HL-60/S4 (cell line): ENCODE measurements at regions not wholly inside any gene's neighbourhood (a gene's known extent, or its start where the extent isn't known, plus 50 kb on each side); places are given as distances from the start of the nearest gene placed in this dataset.
"Not testable (repeated sequence)": the region's sequence is repeated elsewhere in the genome, so short reads cannot be mapped to it uniquely, and the experiment has no call there.

Experiments used
- in situ Hi-C: fragments of 300-500 bp; cut with MboI; formaldehyde crosslinking; loops from 2 replicates; pipeline ENCODE4 v1.14.3; 2022; ENCODE audit warnings: low sequenced_read_pairs

DNA sequence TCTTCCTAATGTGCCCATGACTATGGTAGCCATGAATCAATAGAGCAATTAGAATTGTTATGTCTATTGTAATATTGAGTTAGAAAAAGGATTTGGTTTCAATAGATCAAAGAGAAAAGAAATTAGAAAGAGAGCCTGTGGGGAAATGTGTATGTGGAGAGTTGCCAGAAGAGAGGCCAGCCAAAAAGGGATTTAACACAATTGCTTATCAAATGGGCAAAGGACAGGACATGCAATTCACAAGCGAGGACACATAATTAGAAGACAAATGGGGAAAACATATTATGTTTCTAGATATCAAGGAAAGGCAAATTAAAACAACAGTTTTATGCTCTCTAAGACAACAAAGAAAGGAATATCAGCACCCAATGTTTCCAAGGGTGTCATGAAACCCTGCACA is 403.2 kb upstream of the KLHL29 start:
- in situ Hi-C loops, result no loop called here

DNA sequence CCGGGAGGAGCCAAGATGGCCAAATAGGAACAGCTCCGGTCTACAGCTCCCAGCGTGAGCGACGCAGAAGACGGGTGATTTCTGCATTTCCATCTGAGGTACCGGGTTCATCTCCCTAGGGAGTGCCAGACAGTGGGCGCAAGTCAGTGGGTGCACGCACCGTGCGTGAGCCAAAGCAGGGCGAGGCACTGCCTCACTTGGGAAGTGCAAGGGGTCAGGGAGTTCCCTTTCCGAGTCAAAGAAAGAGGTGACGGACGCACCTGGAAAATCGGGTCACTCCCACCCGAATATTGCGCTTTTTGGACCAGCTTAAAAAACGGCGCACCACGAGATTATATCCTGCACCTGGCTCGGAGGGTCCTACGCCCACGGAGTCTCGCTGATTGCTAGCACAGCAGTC is 400.8 kb upstream of the KLHL29 start:
- in situ Hi-C loops, result not testable (repeated sequence)

DNA sequence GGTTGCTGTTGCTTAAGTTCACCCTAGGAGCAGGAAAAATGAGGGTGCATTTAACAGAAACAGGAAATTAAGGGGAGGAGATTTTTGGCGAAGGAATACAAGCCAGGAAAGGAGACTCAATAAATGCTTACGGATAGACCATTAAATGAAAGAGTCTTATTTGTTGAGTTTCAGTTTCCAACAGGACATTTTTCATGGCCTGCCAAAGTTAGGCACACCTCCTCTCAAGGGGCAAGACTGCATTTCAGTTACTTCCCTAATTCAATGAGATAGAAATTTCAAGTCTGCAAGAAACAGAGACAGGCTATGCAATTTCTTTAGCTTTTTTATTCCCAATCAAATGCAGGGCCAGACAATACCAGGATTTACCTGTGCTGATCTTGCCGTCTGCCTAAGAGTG is 394.7 kb upstream of the KLHL29 start:
- in situ Hi-C loops, result no loop called here

DNA sequence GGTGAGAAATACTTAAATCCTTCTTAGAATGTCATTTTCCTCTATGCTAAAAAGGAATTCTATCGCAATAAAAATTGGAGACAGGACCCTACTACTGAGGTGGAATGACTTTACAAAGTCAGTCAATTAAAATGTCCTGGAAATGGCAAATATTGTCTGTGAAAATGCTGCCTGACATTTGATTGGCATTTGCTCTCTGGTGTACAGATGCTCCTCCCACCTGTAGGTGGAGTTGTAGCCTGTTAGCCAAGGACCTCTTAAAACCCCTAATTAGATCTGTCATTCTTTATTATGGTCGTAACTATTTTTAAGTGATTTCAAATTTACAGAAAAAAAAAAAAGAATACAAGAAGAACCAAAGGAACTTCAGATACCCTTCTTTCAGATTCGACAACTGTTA is 393.1 kb upstream of the KLHL29 start:
- in situ Hi-C loops, result no loop called here

DNA sequence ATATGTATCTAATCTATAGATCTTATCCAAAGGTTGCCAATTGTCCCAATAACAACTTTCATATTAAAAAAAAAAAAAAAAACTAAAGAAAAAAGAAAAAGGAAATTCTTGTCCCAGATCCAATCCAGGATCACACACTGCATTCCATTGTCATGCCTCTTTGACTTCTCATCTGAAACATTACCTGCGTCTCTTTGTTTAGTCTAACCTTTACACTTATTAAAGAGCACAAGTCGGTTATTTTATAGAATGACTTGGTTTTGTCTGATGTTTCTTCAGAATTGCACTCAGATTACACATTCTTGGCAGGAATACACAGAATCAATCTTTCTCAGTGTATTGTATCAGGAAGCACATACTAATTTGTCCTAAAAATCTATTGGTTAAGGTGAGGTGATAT is 392.5 kb upstream of the KLHL29 start:
- in situ Hi-C loops, result no loop called here

DNA sequence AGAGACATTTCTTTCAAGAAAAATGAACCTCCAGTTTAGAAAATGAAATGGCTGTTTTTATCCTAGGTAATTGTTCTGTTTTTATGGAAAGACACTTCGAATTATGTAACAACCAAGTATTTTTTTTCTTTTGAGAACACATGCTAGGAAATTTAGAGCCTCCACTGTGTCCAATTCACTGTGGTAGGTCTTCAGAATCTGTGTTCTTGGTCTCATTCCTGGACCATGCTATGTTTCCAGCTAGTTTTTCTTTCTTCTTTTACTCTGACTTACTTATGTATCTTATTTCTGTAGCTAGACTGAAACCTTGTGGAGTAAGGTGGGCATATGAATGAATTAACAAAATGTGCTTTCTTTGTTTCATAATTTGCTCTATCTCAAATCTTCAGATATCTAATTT is 391.7 kb upstream of the KLHL29 start:
- in situ Hi-C loops, result no loop called here

DNA sequence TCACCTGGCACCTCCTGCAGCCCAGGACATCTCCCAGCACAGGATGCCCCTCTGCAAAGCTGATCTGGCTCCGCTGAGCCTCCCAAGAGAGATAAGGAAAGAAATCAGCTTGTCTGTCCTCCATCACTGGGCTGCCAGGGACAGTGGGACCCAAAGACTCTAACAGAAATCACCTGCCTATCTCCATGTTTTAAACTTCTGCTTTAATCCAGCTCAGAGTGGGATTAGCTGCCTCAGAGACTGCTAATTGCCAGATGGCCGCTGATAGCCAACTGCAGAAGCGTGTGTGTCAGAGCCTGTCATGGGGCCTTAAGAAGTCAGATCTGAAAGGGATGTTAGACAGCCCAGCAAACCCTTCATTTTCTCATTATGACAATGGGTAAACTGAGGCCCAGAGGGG is 389.4 kb upstream of the KLHL29 start:
- in situ Hi-C loops, result no loop called here

DNA sequence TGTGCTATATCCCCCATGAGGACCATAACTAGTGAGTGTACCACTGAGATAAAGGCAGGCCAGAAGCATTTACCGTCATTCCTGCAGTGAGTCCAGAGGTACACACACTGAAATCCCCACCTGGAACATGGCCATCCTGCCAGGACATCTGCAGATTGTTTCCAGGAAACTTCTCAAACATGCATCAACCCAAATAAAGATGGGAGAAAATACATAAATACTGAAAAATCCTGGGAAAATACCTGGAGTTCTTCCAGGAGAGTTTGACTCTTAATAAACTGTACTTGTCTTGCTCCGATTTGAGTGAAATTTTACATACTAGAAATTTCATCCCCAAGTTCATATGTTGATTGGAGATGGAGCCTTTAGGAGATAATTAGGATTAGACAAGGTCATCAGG is 388.1 kb upstream of the KLHL29 start:
- in situ Hi-C loops, result no loop called here

DNA sequence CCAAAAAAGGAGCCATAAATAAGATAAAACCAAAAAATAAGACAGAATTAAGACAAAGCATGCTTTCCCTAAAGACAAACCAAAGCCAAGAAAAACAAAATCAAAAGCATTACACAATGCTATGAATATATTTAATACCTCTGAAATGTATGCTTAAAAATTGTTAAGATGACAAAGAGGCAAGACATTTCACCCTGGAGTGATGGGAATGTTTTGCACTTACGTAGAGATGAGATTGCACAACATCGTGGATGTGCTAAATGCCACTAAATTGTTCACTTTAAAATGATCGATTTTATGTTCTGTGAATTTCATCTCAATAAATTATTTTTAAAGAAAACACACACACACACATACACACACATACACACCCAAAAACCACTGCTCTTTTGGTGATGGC is 386.6 kb upstream of the KLHL29 start:
- in situ Hi-C loops, result no loop called here

DNA sequence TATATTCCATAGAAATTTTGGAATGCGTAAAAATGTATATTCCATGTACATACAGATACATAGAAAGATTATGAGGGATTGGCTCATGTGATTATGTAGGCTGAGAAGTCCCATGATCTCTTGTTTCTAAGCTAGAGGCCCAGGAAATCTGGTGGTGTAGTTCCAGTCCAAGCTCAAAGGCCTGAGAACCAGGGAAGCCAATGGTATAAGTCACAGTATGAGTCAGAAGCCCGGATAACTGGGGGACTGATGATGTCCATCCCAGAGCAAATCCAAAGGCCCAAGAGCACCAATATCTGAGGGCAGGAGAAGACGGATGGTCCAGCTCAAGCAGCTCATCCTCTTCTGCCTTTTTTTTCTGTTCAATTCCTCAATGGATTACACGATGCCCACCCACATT is 385.0 kb upstream of the KLHL29 start:
- in situ Hi-C loops, result no loop called here

DNA sequence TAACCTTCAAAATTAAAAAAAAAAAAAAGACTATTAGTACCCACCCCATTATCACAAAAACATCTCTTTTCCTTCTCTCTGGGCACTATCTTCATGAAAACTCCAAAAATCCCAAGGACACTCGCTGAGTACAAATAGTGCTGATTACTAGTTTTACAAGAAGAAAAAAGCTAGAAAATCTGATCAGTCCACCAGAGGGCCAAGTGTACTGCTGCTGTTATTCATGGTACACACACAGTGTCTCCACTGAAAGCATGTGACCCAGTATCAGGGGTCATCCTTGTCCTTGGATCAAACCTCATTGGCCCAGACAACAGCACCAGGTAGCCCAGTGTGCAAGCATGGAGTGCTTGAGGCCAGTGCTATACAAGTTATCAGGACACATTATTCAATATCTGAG is 382.7 kb upstream of the KLHL29 start:
- in situ Hi-C loops, result no loop called here

DNA sequence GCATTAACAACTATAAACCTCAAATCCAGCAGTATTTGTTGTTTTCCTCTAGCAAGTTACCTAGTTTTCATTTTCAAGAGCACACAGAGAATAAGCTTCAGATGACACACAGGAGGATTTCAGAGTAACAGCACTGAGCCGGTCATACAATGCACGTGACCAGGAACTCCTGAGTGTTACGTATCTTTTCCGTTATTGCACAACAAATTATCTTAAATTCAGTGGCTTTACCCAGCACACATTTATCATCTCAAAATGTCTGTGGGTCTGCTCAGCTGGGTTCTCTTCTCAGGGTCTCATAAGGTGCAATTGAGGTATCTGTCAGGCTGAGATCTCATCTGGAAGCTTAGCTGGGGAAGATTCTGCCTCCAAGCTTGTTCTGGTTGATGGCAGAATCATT is 379.5 kb upstream of the KLHL29 start:
- in situ Hi-C loops, result no loop called here

DNA sequence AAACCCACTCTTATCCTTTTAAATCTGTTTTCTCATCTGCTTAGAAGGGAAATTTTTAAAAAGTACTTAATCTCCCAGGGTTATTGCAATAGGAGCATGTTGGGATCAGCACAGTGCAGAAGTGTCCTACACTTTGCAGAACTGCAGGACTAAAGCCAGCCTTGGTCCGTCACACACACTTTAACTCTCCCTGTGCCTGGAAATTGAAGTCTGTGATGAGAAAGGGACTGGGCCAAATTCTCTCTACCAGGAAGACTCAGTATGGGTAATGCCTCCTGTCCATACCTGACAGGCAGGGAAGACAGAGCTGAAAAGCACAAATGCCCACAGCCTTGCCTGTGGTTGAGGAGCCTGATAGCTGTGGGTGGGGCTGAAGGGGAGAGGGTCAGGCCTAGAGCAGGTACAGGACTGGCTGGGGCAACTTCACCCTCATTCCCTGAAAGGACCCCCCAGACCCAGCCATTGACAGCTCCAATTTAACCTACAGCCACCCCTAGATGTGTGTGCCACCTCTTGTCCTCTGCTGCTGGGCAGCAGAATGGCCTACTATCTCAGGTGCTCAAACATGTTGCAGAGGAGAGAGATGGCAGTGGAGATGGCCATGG is 377.2 kb upstream of the KLHL29 start:
- in situ Hi-C loops, result no loop called here

DNA sequence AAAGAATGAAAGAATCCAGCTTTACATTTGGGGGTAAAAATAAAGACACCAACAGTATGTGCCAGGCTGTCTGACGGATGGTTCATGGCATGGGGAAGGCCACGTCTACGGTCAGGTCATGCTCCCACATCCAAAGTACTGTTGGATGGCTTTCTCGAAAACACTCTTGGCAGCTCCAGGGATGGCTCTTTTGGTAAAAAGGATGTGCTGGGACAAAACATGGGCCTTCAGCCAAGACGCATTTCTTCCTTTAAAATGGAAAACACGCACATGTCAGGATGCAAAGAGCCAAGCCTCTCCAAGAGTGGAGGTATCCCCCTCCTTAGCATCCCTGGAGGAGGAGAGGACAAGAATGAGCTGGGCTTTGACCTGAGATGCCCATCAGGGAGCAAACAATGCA is 376.5 kb upstream of the KLHL29 start:
- in situ Hi-C loops, result no loop called here

DNA sequence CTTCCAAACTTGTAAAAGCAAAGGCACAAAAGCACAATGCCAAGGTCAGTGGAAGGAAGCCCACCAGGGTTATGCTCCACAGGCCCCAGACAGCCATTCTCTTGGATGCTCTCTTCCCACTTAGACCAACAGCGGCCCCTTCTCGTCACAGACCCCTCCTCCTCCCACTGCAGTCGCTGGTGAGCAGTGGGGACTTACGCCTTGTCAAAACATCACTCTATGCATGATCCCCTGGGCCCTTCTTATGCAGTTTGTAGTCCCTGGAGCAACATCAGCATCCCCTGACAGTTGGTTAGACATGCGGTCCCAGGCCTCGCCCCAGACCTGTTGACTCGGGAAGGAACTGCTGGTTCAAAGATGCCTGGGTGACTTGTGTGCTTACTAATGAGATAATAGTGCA is 376.0 kb upstream of the KLHL29 start:
- in situ Hi-C loops, result no loop called here

DNA sequence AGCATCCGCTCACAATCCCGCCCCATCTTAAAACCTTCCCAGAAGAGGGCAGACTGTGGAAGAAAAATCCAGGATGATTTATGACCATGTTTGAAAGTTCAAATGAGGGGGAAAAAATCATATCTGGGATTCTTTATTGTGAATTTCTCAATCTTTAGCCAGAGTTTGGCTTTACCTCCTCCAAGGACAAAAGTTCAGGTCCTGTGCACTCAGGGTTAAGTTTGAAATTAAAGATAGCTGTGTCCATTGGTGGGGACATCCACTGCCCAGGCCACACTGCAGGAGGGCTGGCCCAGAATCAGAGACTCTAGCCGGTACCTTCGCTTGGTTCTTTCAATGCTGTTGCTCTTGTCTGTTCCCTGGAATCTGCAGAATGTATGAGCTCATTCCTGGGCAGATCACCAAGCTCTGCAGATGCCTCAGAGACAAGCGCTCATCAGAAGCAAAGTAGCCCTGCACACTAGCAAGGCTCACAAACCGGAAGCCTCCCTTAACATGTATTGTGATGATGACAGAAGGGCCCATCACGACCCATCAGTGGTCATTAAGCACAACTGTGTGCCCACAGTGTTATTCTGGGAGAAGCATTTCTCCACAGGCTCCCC is 375.3 kb upstream of the KLHL29 start:
- in situ Hi-C loops, result no loop called here

DNA sequence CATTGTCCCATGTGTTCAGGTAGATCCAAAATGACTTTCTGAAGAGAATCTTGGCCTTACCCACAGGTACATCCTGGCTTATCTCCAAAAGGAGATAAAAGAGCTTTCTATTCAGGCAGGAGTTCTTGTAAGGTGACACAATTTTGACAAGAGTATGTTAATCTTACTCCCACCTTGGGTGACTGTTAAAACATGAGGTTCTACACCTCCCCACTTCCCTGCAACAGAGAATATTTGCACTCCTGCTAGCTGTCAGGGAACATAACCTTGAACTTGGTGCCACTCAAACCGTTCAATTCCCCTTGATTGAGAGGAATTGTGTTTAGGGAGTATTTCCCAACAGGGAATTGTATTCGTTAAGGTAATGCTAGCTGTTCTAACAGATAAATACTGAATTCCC is 372.5 kb upstream of the KLHL29 start:
- in situ Hi-C loops, result no loop called here

DNA sequence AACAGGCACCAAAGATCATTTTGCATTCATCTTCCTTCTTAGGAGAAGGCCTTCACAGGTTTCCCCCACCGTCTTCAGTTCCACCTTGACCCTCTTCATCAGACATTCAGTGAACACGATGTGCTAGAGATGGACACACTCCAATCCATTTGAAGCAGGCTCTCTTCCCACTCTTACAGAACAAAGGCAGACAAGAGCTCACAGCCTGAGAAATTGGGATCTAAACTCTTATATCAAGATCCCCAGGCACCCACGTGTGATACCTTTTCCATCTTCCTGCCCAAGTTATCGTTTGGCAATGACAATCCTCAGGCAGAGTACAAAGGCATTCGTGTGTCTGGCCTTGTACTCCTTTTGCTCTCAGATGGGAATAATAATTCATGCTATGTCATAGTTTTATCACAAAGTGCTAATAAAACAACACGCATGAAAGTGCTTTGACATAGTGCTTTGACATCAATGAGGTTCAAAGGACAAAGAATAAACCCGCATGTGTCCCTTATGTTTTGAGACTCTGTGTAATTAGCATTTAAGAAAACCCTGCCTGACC is 369.3 kb upstream of the KLHL29 start:
- in situ Hi-C loops, result no loop called here

DNA sequence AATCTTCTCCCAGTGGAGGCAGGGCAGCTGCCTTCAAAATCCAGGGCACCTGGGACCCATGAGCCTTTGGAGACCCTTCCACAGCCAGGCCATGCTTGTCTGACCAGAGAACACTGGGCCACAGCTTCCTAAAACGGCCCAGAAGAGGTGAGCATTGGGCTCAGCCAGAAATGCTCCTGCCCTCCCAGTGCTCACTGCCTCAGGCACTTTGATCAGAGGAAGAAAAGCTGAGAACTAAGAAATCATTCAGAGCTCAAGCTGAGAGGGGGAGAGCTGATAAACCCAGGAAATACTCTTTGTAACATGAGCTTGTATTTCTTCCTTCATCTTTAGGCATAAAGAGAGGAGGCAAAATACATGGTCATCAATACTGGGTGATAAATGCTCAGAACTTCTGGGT is 365.5 kb upstream of the KLHL29 start:
- in situ Hi-C loops, result no loop called here

DNA sequence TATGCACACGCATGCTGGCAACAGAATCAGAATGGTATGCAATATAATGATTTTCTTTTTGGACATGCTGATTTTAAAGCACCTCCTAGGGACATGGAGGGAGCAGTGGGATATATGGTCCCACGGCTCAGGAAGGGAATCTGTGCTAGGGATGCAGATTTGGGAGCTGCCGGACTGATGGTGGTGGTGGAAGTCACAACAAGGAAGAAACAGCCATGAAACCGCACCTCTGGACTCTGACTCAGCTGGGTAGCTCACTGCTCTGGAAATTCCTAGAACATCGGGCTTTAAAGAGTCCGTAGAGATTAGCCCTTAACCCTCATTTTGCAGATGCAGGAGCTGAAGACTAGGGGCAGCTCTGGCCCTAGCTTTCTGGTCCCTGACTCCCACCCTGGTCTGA is 364.3 kb upstream of the KLHL29 start:
- in situ Hi-C loops, result no loop called here

DNA sequence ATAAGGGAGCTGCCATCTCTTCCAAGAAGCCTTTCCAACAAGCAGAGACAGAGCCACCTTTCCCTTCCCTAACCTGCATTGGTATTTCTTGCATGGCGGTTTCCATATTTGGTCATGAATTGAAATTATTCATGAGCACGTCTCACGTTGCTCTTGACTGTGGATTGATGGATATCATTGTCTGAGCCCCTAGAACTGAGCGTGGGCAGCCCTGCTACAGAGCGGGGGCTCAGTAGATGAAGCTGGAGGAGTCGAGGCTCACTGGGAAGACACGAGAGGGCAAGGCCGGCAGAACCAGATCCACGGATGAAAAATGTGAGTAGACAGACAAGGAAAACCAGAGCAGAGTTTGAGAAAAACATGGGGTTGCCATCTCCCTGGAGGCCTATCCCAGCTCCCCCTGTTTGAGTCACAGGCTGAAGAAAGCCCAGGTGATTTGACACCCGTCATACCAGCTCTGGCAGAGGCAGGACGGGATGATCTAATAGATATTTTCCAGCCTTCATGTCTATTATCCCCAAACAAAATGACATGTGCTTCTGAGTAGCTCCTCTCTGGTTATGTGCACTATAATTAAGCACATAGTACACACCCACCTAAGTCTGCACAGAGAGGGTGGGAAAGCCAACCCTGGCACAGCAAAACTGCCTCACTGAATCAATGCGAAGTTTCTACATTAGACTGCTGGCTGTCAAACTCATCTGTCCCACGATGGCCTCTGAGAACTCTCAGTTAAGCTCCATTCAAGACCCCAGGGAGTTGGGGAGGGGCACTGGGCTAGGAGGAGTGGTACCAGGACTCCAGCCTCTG is 363.5 kb upstream of the KLHL29 start:
- in situ Hi-C loops, result no loop called here

DNA sequence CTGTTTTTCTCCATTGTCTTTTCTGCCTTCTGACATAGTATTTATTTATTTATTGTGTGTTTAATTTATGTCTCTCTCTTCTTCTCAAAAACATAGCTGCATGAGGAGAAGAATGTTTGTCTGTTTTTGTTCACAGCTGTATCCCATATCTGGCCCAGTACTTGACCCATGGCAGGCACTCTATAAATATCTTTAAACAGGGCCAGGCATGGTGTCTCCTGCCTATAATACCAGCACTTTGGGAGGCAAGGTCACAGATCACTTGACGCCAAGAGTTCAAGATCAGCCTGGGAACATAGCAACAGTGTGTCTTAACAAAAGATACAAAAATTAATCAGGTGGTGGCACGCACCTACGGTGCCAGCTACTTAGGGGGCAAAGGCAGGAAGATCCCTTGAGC is 361.3 kb upstream of the KLHL29 start:
- in situ Hi-C loops, result no loop called here
